Peyer's patch (tissue), 4 donors: ENCODE measurements at regions not wholly inside any gene's neighbourhood (a gene's known extent, or its start where the extent isn't known, plus 50 kb on each side); places are given as distances from the start of the nearest gene placed in this dataset.

Experiments
- DNase-seq, 3 donors: peaks; one replicate each; pipeline ENCODE4 v3.0.0-alpha.2; 2017 to 2019
- H3K27ac ChIP-seq, 4 donors: fragments of 200-600 bp; sonication (generic); one replicate each; pipeline ENCODE4 v1.5.1; 2016 to 2019
- H3K27me3 ChIP-seq, 2 donors: fragments of 200-600 bp; sonication (generic); one replicate each; pipeline ENCODE4 v1.5.1; 2019
- H3K36me3 ChIP-seq, 3 donors: fragments of 200-600 bp; sonication (generic); one replicate each; pipeline ENCODE4 v1.5.1; 2016 to 2019
- H3K4me1 ChIP-seq, 4 donors: fragments of 200-600 bp; sonication (generic); one replicate each; pipeline ENCODE4 v1.5.1; 2016 to 2019
- H3K4me3 ChIP-seq, 4 donors: fragments of 200-600 bp; sonication (generic); 1 replicate in 3 of 4; 2 replicates in 1 of 4; pipeline ENCODE4 v1.5.1; 2016 to 2019; ENCODE audit warnings: mild to moderate bottlenecking in 1 of 4
- H3K9me3 ChIP-seq, 4 donors: fragments of 200-600 bp; sonication (generic); one replicate each; pipeline ENCODE4 v1.5.1; 2016 to 2019; ENCODE audit warnings: mild to moderate bottlenecking in 1 of 4
- POLR2A ChIP-seq, 2 donors: fragments of 450-650 bp; IDR thresholded peaks; one replicate each; pipeline ENCODE4 v1.5.1; 2017; ENCODE audit warnings: antibody characterized with exemption in 2 of 2, mild to moderate bottlenecking in 2 of 2, moderate library complexity in 2 of 2
- TF ChIP-seq, protein P1 (sequence below), 6 experiments: fragments of 450-650 bp in 4 of 6; fragments of 200-600 bp in 2 of 6; sonication (generic) in 1 of 6; IDR thresholded peaks; one replicate each; pipeline ENCODE4 v1.5.1; 2017 to 2019; ENCODE audit warnings: antibody characterized with exemption in 6 of 6, mild to moderate bottlenecking in 3 of 6, moderate library complexity in 1 of 6

DNA sequence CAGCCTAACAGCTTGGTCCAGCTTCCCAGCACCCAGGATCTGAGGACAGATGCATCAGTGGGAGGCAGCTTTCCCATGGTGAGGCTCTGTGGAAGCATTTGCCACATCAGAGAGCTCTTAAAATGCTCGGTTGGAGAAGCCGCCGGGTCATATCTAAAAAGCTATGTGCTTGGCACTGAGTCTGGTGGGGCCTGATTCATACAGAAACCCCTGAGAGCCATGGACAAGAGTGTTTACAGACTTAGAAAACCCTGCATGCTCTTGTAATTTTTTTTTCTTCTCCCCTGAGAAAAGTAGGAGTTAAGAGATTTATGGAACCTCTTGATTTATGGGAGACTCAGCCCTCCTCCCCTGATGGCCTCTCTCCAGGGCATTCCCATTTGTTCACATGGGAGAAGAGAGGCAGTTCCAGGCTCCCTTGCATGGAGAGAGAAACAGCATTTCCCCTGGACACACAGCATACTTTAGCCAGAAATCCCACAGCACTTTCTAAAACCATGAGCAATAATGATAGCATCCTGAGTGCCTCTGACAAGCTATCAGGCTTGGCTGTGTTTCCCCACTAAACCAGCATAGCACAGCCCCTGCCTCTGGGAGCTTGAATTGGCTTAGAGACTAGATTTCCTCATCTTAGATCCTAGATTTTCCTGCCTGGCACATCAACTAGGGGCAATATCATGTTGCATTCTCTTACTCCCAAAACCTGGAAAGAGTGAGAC, 322.1 kb upstream of the AUTS2 start:
- Histone ChIP-seq H3K4me3 (no peak overlapping the region), H3K27ac (no peak overlapping the region), H3K9me3 (no peaks in the 10 kb centered on the region), H3K27me3 (no peaks in the 10 kb centered on the region), H3K4me1 (no peaks in the 10 kb centered on the region), H3K36me3 (no peaks in the 10 kb centered on the region)
- no peak for DNase-seq
- TF ChIP-seq POLR2A (IDR thresholded peaks at IDR 0.05) = no peak
- TF ChIP-seq, protein P1, sequence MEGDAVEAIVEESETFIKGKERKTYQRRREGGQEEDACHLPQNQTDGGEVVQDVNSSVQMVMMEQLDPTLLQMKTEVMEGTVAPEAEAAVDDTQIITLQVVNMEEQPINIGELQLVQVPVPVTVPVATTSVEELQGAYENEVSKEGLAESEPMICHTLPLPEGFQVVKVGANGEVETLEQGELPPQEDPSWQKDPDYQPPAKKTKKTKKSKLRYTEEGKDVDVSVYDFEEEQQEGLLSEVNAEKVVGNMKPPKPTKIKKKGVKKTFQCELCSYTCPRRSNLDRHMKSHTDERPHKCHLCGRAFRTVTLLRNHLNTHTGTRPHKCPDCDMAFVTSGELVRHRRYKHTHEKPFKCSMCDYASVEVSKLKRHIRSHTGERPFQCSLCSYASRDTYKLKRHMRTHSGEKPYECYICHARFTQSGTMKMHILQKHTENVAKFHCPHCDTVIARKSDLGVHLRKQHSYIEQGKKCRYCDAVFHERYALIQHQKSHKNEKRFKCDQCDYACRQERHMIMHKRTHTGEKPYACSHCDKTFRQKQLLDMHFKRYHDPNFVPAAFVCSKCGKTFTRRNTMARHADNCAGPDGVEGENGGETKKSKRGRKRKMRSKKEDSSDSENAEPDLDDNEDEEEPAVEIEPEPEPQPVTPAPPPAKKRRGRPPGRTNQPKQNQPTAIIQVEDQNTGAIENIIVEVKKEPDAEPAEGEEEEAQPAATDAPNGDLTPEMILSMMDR (IDR thresholded peaks at IDR 0.05) = no peak

DNA sequence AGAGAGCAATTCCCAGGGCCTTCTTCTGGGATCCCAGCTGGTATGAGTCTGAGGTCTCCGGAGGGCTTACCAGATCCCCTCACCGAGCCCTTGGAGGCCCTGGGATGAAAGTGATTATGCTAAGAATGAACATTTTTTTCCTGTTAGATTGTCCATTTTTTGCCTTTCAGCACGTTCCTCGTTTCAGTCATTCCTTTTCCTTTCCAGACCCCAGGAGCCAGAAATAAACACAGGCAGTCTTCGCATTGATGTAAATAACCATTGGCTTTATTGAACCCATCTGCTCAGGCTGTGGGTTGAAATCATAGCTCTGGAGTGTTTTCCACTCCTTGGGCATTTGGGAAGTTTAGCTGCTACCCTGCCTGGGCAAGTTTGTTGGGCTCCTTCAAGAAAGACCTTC, 320.9 kb upstream of the AUTS2 start:
- TF ChIP-seq POLR2A (IDR thresholded peaks at IDR 0.05) = no peak
- TF ChIP-seq, protein P1 (IDR thresholded peaks at IDR 0.05) = no peak
- H3K4me3 ChIP-seq = no peak overlapping the region
- no peaks in the 10 kb centered on the region for H3K36me3 ChIP-seq
- no peaks in the 10 kb centered on the region for H3K27me3 ChIP-seq
- no peaks in the 10 kb centered on the region for H3K9me3 ChIP-seq
- H3K4me1 ChIP-seq = no peaks in the 10 kb centered on the region
- no peak overlapping the region for H3K27ac ChIP-seq
- DNase-seq = no peak

DNA sequence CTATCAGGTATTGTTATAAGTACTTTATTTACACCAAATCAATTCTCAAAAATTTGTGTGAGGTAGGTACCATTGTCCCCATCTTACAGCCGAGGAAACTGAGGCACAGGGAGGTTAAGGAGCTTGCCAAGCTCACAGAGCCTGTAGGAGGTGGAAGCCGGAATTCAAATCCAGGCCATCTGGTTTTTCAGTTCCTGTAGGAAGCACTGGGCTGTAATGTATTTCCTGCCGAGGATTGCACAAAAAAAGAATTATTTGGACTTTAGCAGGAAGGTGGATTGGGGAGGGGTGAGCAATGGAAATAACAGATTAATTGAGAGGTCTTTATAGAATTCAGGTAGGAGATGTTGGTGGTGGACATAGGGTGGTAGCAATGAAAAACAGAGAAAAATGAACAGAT, 315.3 kb upstream of the AUTS2 start:
- Histone ChIP-seq H3K27ac (no peak overlapping the region), H3K9me3 (no peaks in the 10 kb centered on the region), H3K4me1 (no peaks in the 10 kb centered on the region), H3K36me3 (no peaks in the 10 kb centered on the region), H3K27me3 (no peaks in the 10 kb centered on the region), H3K4me3 (no peak overlapping the region)
- TF ChIP-seq, protein P1 (IDR thresholded peaks at IDR 0.05) = no peak
- TF ChIP-seq POLR2A (IDR thresholded peaks at IDR 0.05) = no peak
- DNase-seq = no peak

DNA sequence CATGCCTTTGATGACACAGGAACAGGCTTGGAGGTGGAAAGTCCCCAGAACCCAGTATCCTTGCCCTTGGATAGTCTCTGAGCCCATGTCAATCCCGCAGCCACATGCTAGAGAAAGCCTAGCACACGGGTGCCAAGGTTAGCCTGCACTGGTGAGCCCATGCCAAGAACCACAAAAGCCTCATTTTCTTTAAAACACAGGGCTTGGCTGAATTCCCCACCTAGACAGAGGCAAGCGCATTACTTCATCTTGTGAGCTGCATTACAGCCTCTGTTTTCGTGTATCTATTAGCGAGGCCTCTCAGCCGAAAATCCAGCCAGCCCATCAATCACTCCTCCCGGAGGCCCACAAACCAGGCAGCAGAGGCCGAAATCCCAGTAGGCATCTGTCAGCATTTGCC, 314.9 kb upstream of the AUTS2 start:
- DNase-seq = no peak
- Histone ChIP-seq H3K27ac (no peak overlapping the region), H3K9me3 (no peaks in the 10 kb centered on the region)

DNA sequence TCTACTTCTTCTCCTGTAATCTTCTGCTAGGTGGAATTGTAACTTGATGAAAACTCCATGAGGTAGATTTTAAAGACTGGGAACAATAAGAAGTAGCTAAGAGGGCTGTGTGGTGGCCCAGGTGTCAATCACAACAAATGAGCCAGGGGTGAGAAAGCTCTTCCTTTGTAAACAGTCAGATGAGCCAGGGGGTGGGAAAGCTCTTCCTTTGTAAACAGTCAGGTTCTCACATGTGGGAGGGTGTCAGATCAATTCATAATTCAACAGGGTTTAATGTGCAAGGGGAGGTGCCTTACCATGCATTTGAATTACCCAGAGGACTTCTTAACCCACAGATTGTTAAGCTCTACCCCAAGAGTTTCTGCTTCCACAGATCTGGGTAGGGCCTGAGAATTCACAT, 312.4 kb upstream of the AUTS2 start:
- Histone ChIP-seq H3K4me1 (no peaks in the 10 kb centered on the region), H3K36me3 (no peaks in the 10 kb centered on the region), H3K9me3 (no peaks in the 10 kb centered on the region), H3K27ac (no peak overlapping the region), H3K27me3 (no peaks in the 10 kb centered on the region), H3K4me3 (no peak overlapping the region)
- TF ChIP-seq POLR2A (IDR thresholded peaks at IDR 0.05) = no peak
- TF ChIP-seq, protein P1 (IDR thresholded peaks at IDR 0.05) = no peak
- DNase-seq = no peak

More for the DNA sequence above, 314.9 kb upstream of the AUTS2 start:
- Histone ChIP-seq H3K4me1 (no peaks in the 10 kb centered on the region), H3K27me3 (no peaks in the 10 kb centered on the region), H3K36me3 (no peaks in the 10 kb centered on the region), H3K4me3 (no peak overlapping the region)
- TF ChIP-seq, protein P1 (IDR thresholded peaks at IDR 0.05) = no peak
- no peak for TF ChIP-seq POLR2A (IDR thresholded peaks at IDR 0.05)

DNA sequence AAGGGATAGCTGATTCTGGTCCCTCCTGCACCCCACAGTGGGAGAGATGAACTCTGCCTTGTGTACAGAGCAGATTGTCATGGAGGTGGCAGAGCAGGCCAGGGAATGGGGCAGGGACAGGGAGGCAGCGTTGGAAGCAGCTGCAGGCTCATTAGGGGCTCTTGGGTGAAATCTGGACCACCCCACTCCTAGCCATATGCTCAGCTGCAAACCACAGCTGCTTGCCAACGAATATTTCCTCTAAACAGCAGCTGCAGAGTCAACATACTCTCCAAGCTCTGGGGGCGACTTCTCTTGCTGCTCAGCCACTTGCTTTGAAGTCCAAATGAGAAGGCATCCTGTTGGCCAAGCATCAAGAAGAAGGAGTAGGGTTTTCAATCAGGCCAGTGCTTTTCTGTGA, 302.3 kb upstream of the AUTS2 start:
- Histone ChIP-seq H3K4me1 (no peaks in the 10 kb centered on the region), H3K27ac (no peak overlapping the region), H3K36me3 (no peaks in the 10 kb centered on the region), H3K4me3 (no peak overlapping the region), H3K9me3 (no peaks in the 10 kb centered on the region), H3K27me3 (no peaks in the 10 kb centered on the region)
- no peak for DNase-seq
- TF ChIP-seq, protein P1 (IDR thresholded peaks at IDR 0.05) = no peak
- no peak for TF ChIP-seq POLR2A (IDR thresholded peaks at IDR 0.05)
